H1 (cell line): ENCODE measurements at regions not wholly inside any gene's neighbourhood (a gene's known extent, or its start where the extent isn't known, plus 50 kb on each side); places are given as distances from the start of the nearest gene placed in this dataset.

ENCODE experiments used
- BACH1 ChIP-seq: IDR thresholded peaks from 2 replicates; pipeline ENCODE4 v1.6.1; 2012; ENCODE audit warnings: low read length, improper control_type of control experiment
- BCL11A ChIP-seq, 2 experiments: IDR thresholded peaks; one replicate each; pipeline ENCODE4 v1.6.1; 2011; ENCODE audit warnings: low read depth in 2 of 2, low read length in 2 of 2, mild to moderate bottlenecking in 2 of 2
- CBX8 ChIP-seq: fragments of 300-800, 300-1000 bp; sonication (generic); IDR thresholded peaks from 2 replicates; pipeline ENCODE4 v1.7.1; 2016; ENCODE audit warnings: low read depth, low read length, borderline replicate concordance
- EP300 ChIP-seq, 2 experiments: IDR thresholded peaks; 1 replicate in 1 of 2; 2 replicates in 1 of 2; pipeline ENCODE4 v1.6.1; 2011 to 2012; ENCODE audit warnings: low read depth in 2 of 2, low read length in 2 of 2, mild to moderate bottlenecking in 2 of 2, borderline replicate concordance in 1 of 2, inconsistent platforms in 1 of 2, moderate library complexity in 1 of 2
- FOSL1 ChIP-seq: IDR thresholded peaks from 2 replicates; pipeline ENCODE4 v1.6.1; 2011; ENCODE audit warnings: mild to moderate bottlenecking, low read depth, low read length, moderate library complexity; ENCODE audit not compliant: insufficient read depth
- GABPA ChIP-seq: IDR thresholded peaks from 2 replicates; pipeline ENCODE4 v1.6.1; 2011; ENCODE audit warnings: mild to moderate bottlenecking, low read length, moderate library complexity, borderline replicate concordance; ENCODE audit not compliant: insufficient read depth
- JUN ChIP-seq: IDR thresholded peaks from 2 replicates; pipeline ENCODE4 v1.6.1; 2011; ENCODE audit warnings: low read depth, mild to moderate bottlenecking, improper control_type of control experiment, low read length
- KDM1A ChIP-seq: fragments of 200-600, 300-600 bp; sonication (generic); IDR thresholded peaks from 2 replicates; pipeline ENCODE4 v1.7.1; 2016; ENCODE audit warnings: mild to moderate bottlenecking, low read length, borderline replicate concordance
- PHF8 ChIP-seq: fragments of 200-600 bp; sonication (generic); conservative IDR thresholded peaks from 2 replicates; pipeline ENCODE4 v1.7.1; 2012; ENCODE audit warnings: low read depth, mild to moderate bottlenecking, inconsistent platforms, low read length, moderate library complexity
- POLR2A ChIP-seq, 2 experiments: IDR thresholded peaks; 1 replicate in 1 of 2; 2 replicates in 1 of 2; pipeline ENCODE4 v1.6.1; 2011; ENCODE audit warnings: low read depth in 2 of 2, low read length in 2 of 2, mild to moderate bottlenecking in 2 of 2; ENCODE audit errors: control extremely low read depth in 1 of 2
- RFX5 ChIP-seq: IDR thresholded peaks from 2 replicates; pipeline ENCODE4 v1.6.1; 2011; ENCODE audit warnings: low read depth, low read length, improper control_type of control experiment, borderline replicate concordance
- SAP30 ChIP-seq: fragments of 300-600 bp; sonication (generic); IDR thresholded peaks from 2 replicates; pipeline ENCODE4 v1.7.1; 2012; ENCODE audit warnings: low read length, moderate library complexity, mild to moderate bottlenecking, inconsistent platforms; ENCODE audit not compliant: insufficient read depth, insufficient replicate concordance
- SIRT6 ChIP-seq: IDR thresholded peaks from one replicate; pipeline ENCODE4 v1.7.1; 2012; ENCODE audit warnings: low read length, inconsistent platforms
- SUZ12 ChIP-seq: fragments of 200-600 bp; sonication (generic); IDR thresholded peaks from 2 replicates; pipeline ENCODE4 v1.6.1; 2012; ENCODE audit warnings: mild to moderate bottlenecking, inconsistent platforms, low read length, moderate library complexity, mixed read lengths
- TCF12 ChIP-seq: IDR thresholded peaks from 2 replicates; pipeline ENCODE4 v1.6.1; 2011; ENCODE audit warnings: low read depth, mild to moderate bottlenecking, low read length
- TEAD4 ChIP-seq: IDR thresholded peaks from 2 replicates; pipeline ENCODE4 v1.6.1; 2012; ENCODE audit warnings: low read depth, low read length, inconsistent platforms, mixed read lengths
- ZNF274 ChIP-seq: IDR thresholded peaks from 2 replicates; pipeline ENCODE4 v1.7.0; 2012; ENCODE audit warnings: low read length, borderline replicate concordance; ENCODE audit errors: extremely low read depth
- TF ChIP-seq, protein P1 (sequence below): IDR thresholded peaks from 2 replicates; pipeline ENCODE4 v1.6.1; 2012; ENCODE audit warnings: low read length, inconsistent platforms

DNA sequence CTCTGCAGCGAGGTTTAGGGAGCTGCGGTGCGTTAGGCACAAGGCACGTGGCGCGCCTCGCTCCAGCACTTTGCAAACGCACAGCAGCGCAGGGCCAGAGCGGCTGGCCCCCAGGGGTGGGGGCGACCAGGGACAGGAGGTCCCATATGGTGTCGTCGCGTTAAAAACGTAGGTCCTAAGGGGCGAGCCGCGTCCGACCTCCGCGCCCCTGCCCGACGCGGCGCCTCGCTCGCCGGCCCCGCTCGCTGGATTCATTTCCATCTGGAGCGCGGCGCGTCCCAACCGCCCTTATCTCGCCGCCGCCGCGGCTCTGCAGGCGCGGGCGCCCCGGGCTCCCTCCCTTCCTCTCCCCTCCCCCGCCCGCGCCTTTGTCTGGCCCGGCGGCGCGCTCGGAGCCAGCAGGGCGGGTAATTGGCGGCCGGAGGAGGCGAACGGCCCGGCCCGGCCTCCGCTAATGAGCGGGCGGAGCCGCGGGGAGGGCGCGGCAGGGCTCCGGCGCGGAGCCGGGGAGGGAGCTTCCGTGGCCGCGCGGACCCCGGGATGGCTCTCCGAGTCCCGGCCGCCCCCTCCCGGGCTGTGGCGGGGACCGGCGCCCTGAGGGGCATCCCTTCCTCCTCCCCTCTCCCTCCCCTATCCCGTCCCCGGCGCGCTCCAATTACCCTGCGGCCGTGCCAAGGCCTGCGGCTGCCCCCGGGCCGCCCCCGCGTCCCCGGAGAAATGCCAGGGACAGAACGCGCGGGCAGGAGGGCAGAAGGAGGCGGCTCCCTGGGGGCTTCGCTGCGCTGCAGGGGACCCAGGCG, 409.0 kb downstream of the BCOR start (continued):
- TF ChIP-seq SUZ12 (no peak), SIRT6 (no peak), JUN (no peak), ZNF274 (no peak), CBX8 (no peak), KDM1A (no peak), PHF8 (0 out of 2 replicates have a peak, but pooled peaks have one; percentile 38), EP300 (IDR thresholded peaks at IDR 0.05; ENCODE audit: borderline replicate concordance in 1 of 2, low read depth in 2 of 2, low read length in 2 of 2) (no peak), POLR2A (IDR thresholded peaks at IDR 0.05; ENCODE audit: control extremely low read depth in 1 of 2, low read depth in 2 of 2, low read length in 2 of 2) (no peak), GABPA (no peak), TCF12 (no peak), RFX5 (no peak), TEAD4 (no peak), SAP30 (no peak), BACH1 (no peak), BCL11A (IDR thresholded peaks at IDR 0.05; ENCODE audit: low read depth in 2 of 2, low read length in 2 of 2) (no peak), FOSL1 (no peak)
- TF ChIP-seq, protein P1, sequence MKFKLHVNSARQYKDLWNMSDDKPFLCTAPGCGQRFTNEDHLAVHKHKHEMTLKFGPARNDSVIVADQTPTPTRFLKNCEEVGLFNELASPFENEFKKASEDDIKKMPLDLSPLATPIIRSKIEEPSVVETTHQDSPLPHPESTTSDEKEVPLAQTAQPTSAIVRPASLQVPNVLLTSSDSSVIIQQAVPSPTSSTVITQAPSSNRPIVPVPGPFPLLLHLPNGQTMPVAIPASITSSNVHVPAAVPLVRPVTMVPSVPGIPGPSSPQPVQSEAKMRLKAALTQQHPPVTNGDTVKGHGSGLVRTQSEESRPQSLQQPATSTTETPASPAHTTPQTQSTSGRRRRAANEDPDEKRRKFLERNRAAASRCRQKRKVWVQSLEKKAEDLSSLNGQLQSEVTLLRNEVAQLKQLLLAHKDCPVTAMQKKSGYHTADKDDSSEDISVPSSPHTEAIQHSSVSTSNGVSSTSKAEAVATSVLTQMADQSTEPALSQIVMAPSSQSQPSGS, result no peak
